GM18873 (cell line): ENCODE measurements at regions not wholly inside any gene's neighbourhood (a gene's known extent, or its start where the extent isn't known, plus 50 kb on each side); places are given as distances from the start of the nearest gene placed in this dataset.
"Not testable (repeated sequence)": the region's sequence is repeated elsewhere in the genome, so short reads cannot be mapped to it uniquely, and the experiment has no call there.

Experiments
- ATAC-seq: cut with Tn5 transposase; IDR thresholded peaks from one replicate; pipeline ENCODE4 v1.9.1; 2021; ENCODE audit warnings: mild to moderate bottlenecking, moderate library complexity, moderate number of reproducible peaks; ENCODE audit not compliant: unreplicated experiment, low FRiP score

GRCh38 chr12:67892259-67893021 lies 96.8 kb upstream of the IFNG-AS1 start:
- ATAC-seq: no peak

GRCh38 chr12:67893022-67893580 lies 96.1 kb upstream of the IFNG-AS1 start:
- ATAC-seq: no peak

GRCh38 chr12:67900418-67900817 lies 88.8 kb upstream of the IFNG-AS1 start:
- not testable (repeated sequence) for ATAC-seq

GRCh38 chr12:67909091-67909531 lies 80.1 kb upstream of the IFNG-AS1 start:
- ATAC-seq: no peak

- ATAC-seq: no peak
Observed at GRCh38 chr12:67909681-67910080, 79.6 kb upstream of the IFNG-AS1 start.

- no peak for ATAC-seq
Observed at GRCh38 chr12:67910360-67911274, 78.6 kb upstream of the IFNG-AS1 start.

- ATAC-seq: no peak
Observed at GRCh38 chr12:67911275-67911600, 78.0 kb upstream of the IFNG-AS1 start.

GRCh38 chr12:67911789-67912188 lies 77.5 kb upstream of the IFNG-AS1 start:
- no peak for ATAC-seq

- ATAC-seq: no peak
Observed at GRCh38 chr12:67915335-67915851, 73.9 kb upstream of the IFNG-AS1 start.

GRCh38 chr12:67916266-67916970 lies 72.8 kb upstream of the IFNG-AS1 start:
- ATAC-seq: no peak

GRCh38 chr12:67917811-67918210 lies 71.4 kb upstream of the IFNG-AS1 start:
- ATAC-seq: no peak

GRCh38 chr12:67918441-67918840 lies 70.8 kb upstream of the IFNG-AS1 start:
- ATAC-seq: no peak

GRCh38 chr12:67919406-67919805 lies 69.8 kb upstream of the IFNG-AS1 start:
- no peak for ATAC-seq

- no peak for ATAC-seq
Observed at GRCh38 chr12:67920413-67920812, 68.8 kb upstream of the IFNG-AS1 start.

GRCh38 chr12:67921286-67921685 lies 68.0 kb upstream of the IFNG-AS1 start:
- ATAC-seq: no peak

GRCh38 chr12:67922245-67922644 lies 67.0 kb upstream of the IFNG-AS1 start:
- ATAC-seq: no peak

GRCh38 chr12:67925077-67925476 lies 64.2 kb upstream of the IFNG-AS1 start:
- no peak for ATAC-seq

GRCh38 chr12:67925552-67925951 lies 63.7 kb upstream of the IFNG-AS1 start:
- no peak for ATAC-seq

GRCh38 chr12:67926063-67926462 lies 63.2 kb upstream of the IFNG-AS1 start:
- ATAC-seq: no peak

GRCh38 chr12:67927324-67927723 lies 61.9 kb upstream of the IFNG-AS1 start:
- ATAC-seq: no peak
